ENCODE measurements at regions not wholly inside any gene's neighbourhood (a gene's known extent, or its start where the extent isn't known, plus 50 kb on each side); places are given as distances from the start of the nearest gene placed in this dataset.
"Not testable (repeated sequence)": the region's sequence is repeated elsewhere in the genome, so short reads cannot be mapped to it uniquely, and the experiment has no call there.

- no peak for DNase-seq
- no peak for ATAC-seq
- intact Hi-C loops (cut with DNase I) = no loop called here
These were observed 293.2 kb downstream of the DUSP6 start for GRCh38 chr12:89059056-89059455.

DNA sequence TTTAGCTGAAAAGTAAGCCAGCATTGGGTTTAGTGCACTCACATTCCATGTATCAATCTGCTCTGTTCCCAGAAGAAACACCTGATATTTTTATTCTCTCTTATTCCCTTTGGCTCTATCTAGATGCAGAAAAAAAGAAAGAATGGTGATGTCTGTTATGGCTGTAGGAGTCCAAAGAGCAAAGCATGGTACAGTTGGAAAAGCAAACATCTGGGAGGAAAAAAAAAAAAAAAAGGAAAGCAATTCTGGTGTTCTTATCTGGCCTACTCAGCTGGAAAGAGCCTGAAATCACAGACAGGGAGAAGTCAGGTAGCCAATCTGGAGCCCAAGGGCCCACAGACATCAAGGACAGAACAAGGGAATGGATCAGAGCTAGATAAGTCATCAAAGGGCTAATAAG lies 293.9 kb downstream of the DUSP6 start:
- intact Hi-C loops (cut with DNase I) = no loop called here
- ATAC-seq (no peak), DNase-seq (no peak)

DNA sequence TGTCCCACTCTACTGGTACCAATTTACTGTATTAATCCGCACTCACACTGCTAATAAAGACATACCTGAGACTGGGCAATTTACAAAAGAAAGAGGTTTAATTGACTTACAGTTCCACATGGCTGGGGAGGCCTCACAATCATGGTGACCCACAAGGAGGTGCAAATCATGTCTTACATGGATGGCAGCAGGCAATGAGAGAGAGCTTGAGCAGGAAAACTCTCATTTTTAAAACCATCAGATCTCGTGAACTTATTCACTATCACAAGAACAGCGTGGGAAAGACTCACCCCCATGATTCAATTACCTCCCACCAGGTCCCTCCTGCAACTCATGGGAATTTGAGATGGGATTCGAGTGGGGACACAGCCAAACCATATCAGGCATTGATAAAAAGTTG lies 298.5 kb downstream of the DUSP6 start:
- not testable (repeated sequence) for ATAC-seq
- intact Hi-C loops (cut with DNase I) = loop anchor here (2.0 to 5.0 kb wide), 2 partner anchors 297 to 298 kb away; partner anchors contain the start of gene DUSP6 (in 1 of the 2)

DNA sequence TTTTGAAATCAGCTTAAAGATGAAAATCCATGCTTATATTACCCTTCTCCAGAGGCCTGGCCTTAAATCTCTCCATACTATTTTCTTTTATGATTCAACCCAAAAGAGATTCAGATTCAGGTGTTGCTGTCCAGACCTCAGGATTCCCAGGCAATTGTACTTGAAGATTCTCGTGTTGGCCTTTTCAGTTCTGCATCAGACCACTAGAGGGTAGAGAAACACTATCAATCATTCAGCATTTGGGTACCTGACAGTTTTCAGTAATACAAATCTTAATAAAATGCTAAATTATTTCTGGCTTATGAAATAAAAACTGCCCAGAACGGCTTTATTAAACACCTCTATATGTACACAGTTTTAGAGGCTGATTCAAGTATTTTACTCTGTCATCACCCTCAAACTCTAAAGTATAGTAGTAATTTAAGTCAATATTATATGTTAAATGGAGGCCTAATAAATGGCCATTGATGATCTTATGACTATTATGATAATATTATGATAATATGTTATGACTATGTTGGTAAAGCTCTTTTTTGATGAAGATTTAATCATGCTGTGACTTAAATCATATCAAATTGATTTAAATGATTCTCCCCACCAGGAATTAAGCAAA lies 301.1 kb downstream of the DUSP6 start:
- intact Hi-C loops (cut with DNase I) = loop anchor here (1.0 to 5.0 kb wide), 3 partner anchors 301 to 410 kb away; partner anchors contain the start of gene DUSP6 (in 1 of the 2)
- ATAC-seq (peak; percentile 81 to 90), DNase-seq (no peak)

More for the DNA sequence above, 298.5 kb downstream of the DUSP6 start:
- not testable (repeated sequence) for DNase-seq

GRCh38 chr12:89047856-89048418 lies 304.4 kb downstream of the DUSP6 start:
- ATAC-seq = no peak
- no peak for DNase-seq
- intact Hi-C loops (cut with DNase I) = no loop called here

DNA sequence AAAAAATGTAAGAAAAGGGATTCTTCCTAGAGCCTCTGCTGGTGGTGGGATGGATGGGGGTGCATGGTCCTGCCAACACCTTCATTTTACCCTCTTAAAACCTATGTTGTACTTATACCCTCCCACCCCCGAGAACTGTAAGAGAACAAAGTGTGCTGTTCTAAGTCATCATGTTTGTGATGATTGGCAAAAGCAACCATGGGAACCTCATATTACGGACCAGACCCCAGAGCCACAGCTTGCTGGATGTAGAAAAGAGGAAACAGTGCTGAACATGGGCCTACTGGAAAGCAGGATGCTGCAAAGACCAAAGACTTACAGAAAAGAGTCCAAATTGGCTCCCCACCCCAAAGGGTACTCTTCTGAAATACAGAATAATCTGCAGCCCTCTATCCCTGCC lies 311.2 kb downstream of the DUSP6 start:
- ATAC-seq (no peak), DNase-seq (no peak)
- intact Hi-C loops (cut with DNase I) = no loop called here

DNA sequence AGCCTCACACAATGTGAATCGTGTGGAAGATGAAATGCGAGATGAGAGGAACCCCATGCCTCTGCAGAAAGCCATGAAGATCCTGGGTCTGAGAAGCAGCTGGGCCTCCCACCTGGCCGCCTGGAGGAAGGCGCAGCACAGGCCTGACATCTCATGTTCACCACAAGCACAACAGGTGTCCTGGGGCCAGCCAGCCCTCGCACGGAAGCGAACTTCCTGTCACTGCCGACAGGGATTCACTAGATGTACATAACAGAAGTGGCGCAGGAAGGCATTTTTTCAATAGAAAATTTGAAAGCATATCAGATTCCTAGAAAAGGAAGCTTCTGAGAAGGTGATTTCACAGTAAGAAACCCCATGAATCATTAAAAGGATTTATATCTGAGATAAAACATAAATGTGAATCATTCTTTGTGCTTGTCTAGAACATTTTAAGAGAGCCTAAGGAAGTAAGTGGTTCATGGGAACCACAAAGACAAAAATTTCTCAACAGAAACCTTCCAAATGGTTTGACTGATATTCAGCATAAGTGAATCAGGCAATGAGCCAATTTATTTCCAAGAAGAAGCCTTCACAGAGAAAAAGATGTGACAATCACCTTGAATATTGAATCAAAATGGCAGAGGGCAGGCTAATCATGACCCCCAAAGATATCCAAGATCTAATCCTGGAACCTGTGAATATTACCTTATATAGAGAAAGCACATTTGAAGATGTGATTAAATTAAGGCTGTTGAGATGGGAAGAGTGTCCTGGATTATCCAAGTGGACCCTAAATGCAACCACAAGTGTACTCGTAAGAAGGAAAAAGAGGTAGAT lies 311.9 kb downstream of the DUSP6 start:
- no peak for ATAC-seq
- no peak for DNase-seq
- intact Hi-C loops (cut with DNase I) = no loop called here

DNA sequence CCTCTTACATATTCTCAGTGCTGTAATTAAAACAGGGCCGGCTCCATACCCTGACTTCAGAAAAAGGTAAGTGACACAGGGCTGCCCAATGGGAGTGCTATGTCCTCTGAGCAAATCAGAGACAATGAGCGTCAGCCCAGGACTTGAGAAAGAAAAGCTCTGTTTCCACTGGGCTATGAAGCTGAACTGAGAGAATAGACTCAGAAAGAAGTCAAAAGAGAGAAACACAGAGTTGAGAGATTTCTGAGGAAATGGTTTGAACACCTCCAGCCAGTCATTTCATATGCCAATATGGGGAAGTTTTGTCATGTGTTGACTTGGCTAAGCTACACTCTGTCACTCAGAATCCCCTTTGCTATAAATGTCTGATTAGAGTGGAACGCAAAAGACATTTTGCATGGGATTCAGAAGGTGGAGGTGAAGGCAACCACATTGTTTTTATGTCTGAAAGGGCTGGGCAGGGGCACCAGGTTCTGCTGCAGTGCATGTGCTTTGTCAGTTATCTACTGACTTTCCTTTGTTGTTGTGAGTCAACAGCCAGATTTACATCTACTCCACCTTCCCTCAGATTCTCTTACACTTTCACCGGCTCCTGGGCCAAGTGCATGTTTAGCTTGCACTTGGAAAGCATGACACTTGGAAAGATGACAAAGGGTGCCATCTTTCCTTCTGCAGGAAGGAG lies 313.3 kb downstream of the DUSP6 start:
- ATAC-seq (no peak), DNase-seq (no peak)
- intact Hi-C loops (cut with DNase I) = no loop called here

GRCh38 chr12:89033062-89033461 lies 319.2 kb downstream of the DUSP6 start:
- intact Hi-C loops (cut with DNase I) = no loop called here
- DNase-seq (no peak), ATAC-seq (no peak)

- no peak for ATAC-seq
- intact Hi-C loops (cut with DNase I) = no loop called here
- DNase-seq = no peak
These were observed 322.3 kb downstream of the DUSP6 start for GRCh38 chr12:89029961-89030360.

DNA sequence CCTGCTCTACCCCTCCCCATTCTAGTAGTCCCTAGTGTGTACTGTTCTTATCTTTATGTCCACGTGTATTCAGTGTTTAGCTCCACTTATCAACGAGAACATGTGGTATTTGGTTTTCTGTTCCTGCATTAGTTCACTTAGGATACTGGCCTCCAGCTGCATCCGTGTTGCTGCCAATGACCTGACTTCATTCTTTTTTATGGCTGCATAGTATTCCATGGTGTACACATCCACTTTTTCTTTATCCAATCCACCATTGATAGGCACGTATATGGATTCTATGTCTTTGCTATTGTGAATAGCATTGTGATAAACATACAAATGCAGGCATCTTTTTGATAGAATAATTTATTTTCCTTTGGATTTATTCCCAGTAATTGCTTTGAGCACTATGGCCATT lies 327.7 kb downstream of the DUSP6 start:
- DNase-seq (no peak), ATAC-seq (no peak)
- intact Hi-C loops (cut with DNase I) = no loop called here

GRCh38 chr12:89023936-89024335 lies 328.4 kb downstream of the DUSP6 start:
- no peak for DNase-seq
- ATAC-seq = no peak
- intact Hi-C loops (cut with DNase I) = no loop called here

DNA sequence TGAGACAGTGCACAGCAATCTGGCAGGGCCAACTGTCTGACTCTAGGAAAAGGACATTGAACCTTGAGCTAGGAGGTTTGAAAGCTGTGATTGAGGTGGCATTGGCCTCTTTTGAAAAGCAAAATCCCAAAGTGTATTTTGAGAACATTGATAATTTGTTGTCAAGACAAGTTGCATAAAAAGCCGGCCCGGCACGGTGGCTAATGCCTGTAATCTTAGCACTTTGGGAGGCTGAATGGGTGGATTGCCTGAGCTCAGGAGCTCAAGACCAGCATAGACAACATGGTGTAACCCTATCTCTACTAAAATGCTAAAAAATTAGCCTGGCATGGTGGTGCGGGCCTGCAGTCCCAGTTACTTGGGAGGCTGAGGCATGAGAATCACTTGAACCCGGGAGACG lies 331.6 kb downstream of the DUSP6 start:
- ATAC-seq (no peak), DNase-seq (no peak)
- intact Hi-C loops (cut with DNase I) = no loop called here

GRCh38 chr12:89020121-89020480 lies 332.2 kb downstream of the DUSP6 start:
- intact Hi-C loops (cut with DNase I) = no loop called here
- ATAC-seq (no peak), DNase-seq (no peak)

GRCh38 chr12:89019439-89020120 lies 332.7 kb downstream of the DUSP6 start:
- ATAC-seq (peak; percentile 96 to 97), DNase-seq (peak; percentile 71)
- intact Hi-C loops (cut with DNase I) = loop anchor here (1.0 to 5.0 kb wide), 3 partner anchors 443 to 508 kb away; partner anchors contain the start of genes GALNT4 (in 1 of the 2) and POC1B (in 1 of the 2)

DNA sequence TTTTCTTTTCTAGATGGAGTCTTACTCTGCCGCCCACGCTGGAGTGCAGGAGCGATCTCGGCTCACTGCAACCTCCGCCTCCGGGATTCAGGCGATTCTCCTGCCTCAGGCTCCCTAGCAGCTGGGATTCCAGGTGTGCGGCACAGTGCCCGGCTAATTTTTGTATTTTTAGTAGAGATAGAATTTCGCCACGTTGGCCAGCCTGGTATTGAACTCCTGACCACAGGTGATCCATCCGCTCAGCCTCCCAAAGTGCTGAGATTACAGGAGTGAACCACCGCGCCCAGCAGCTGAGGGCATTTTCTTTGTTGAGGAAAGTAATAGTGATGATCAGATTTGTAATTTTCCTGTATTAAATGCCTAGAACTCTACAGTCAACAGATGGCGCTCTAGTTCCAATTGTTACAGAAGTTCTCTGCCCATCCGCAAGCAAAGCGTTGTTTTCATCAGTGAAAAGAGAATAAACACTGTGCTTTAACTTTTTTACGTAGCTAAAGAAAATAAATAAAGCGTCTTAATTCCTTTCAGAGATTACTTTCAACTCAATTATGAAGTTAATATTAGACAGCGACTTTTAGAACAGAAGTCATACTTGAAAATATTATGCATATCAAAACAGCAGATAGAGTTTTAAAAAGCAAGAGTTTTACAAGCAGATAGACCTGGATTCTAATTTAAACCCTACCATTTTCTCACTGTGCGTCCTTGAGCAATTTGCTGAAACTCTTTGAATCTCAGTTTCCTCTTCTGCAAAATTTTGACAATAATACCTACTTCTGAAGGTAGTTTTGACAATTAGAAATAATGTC lies 335.1 kb downstream of the DUSP6 start:
- intact Hi-C loops (cut with DNase I) = loop anchor here in 1 of 2 donors (5.0 kb wide), 1 partner anchor 510 kb away; the partner anchor contains the start of gene POC1B
- DNase-seq (peak; percentile 23), ATAC-seq (peak in 1 of 2 donors; percentile 51)

- intact Hi-C loops (cut with DNase I) = loop anchor here in 1 of 2 donors (5.0 kb wide), 1 partner anchor 512 kb away; the partner anchor contains the start of gene POC1B
- ATAC-seq = no peak
These were observed 336.9 kb downstream of the DUSP6 start for GRCh38 chr12:89015419-89015818.

GRCh38 chr12:88998421-88998820 lies 353.9 kb downstream of the DUSP6 start:
- DNase-seq = no peak
- ATAC-seq = no peak
- intact Hi-C loops (cut with DNase I) = loop anchor here (5.0 to 10.0 kb wide), 3 partner anchors 414 to 884 kb away; partner anchors contain the start of gene KITLG (in 1 of the 2)

More at GRCh38 chr12:89015419-89015818, 336.9 kb downstream of the DUSP6 start:
- DNase-seq = no peak

All from left cardiac atrium (tissue), 4 donors.